Mucosa of descending colon (tissue), 3 donors: ENCODE measurements at regions not wholly inside any gene's neighbourhood (a gene's known extent, or its start where the extent isn't known, plus 50 kb on each side); places are given as distances from the start of the nearest gene placed in this dataset.
A peak's percentile ranks its signal among the peaks of the same experiment; 100 is the strongest.

ENCODE experiments used
- ATAC-seq: fragments of 200-7000 bp; cut with Tn5 transposase; one replicate; pipeline ENCODE4 v1.9.1; 2020; ENCODE audit warnings: mild to moderate bottlenecking, moderate library complexity
- DNase-seq, 3 donors: peaks; one replicate each; pipeline ENCODE4 v3.0.0-alpha.2; 2020
- H3K36me3 ChIP-seq: fragments of 200-600 bp; one replicate; pipeline ENCODE4 v1.8.0; 2021; ENCODE audit warnings: low read depth, mild to moderate bottlenecking
- H3K4me1 ChIP-seq: fragments of 200-600 bp; one replicate; pipeline ENCODE4 v1.8.0; 2021; ENCODE audit warnings: low read depth, mild to moderate bottlenecking
- H3K4me3 ChIP-seq: fragments of 200-600 bp; one replicate; pipeline ENCODE4 v1.8.0; 2021; ENCODE audit warnings: mild to moderate bottlenecking
- H3K9me3 ChIP-seq: fragments of 200-600 bp; one replicate; pipeline ENCODE4 v1.8.0; 2021; ENCODE audit warnings: mild to moderate bottlenecking
- CTCF ChIP-seq: fragments of 200-600 bp; IDR thresholded peaks from one replicate; pipeline ENCODE4 v1.8.0; 2022; ENCODE audit warnings: antibody characterized with exemption, mild to moderate bottlenecking
- intact Hi-C, 2 donors: fragments of 100-400 bp; cut with DNase I in 1 of 2; cut with micrococcal nuclease in 1 of 2; formaldehyde crosslinking; loops; one replicate each; pipeline versions ENCODE4 v1.11.0 to v1.11.1; 2022; cut with DNase I, micrococcal nuclease
- donor health status: DM: no; HTN: no; CAD: no; lungs with moderate emphysema.
- donor health status: DM: no; HTN: no; CAD: no.
- donor health status: DM: no; HTN: yes; CAD: no.

- Histone ChIP-seq H3K36me3 (no peaks in the 10 kb centered on the region), H3K4me1 (no peaks in the 10 kb centered on the region), H3K9me3 (no peaks in the 10 kb centered on the region), H3K4me3 (no peak overlapping the region)
- intact Hi-C loops: no loop called here
- ATAC-seq (no peak), DNase-seq (no peak)
- TF ChIP-seq CTCF: no peak
Observed at GRCh38 chrX:83169683-83170082, 338.4 kb upstream of the POU3F4 start.

GRCh38 chrX:83185010-83185409 lies 323.1 kb upstream of the POU3F4 start:
- no peaks in the 10 kb centered on the region for H3K36me3 ChIP-seq
- no peak overlapping the region for H3K4me3 ChIP-seq
- DNase-seq (no peak), ATAC-seq (no peak)
- no peak for TF ChIP-seq CTCF
- H3K4me1 ChIP-seq: no peaks in the 10 kb centered on the region
- intact Hi-C loops: no loop called here
- H3K9me3 ChIP-seq: no peaks in the 10 kb centered on the region

- ATAC-seq (peak; percentile 13), DNase-seq (no peak)
- Histone ChIP-seq H3K4me1 (no peaks in the 10 kb centered on the region), H3K9me3 (no peaks in the 10 kb centered on the region), H3K36me3 (no peaks in the 10 kb centered on the region), H3K4me3 (no peak overlapping the region)
- no peak for TF ChIP-seq CTCF
- intact Hi-C loops: no loop called here
Observed at GRCh38 chrX:83185887-83186286, 322.2 kb upstream of the POU3F4 start.

GRCh38 chrX:83186632-83187031 lies 321.5 kb upstream of the POU3F4 start:
- H3K4me3 ChIP-seq: no peak overlapping the region
- H3K36me3 ChIP-seq: no peaks in the 10 kb centered on the region
- H3K4me1 ChIP-seq: no peaks in the 10 kb centered on the region
- intact Hi-C loops: no loop called here
- ATAC-seq (no peak), DNase-seq (no peak)
- H3K9me3 ChIP-seq: no peaks in the 10 kb centered on the region
- no peak for TF ChIP-seq CTCF
